ENCODE measurements at regions not wholly inside any gene's neighbourhood (a gene's known extent, or its start where the extent isn't known, plus 50 kb on each side); places are given as distances from the start of the nearest gene placed in this dataset.

GRCh38 chr6:157763904-157764177 lies 59.2 kb upstream of the SNX9 start:
- H3K36me3 ChIP-seq = no peaks in the 10 kb centered on the region
- TF ChIP-seq CTCF (IDR thresholded peaks at IDR 0.05) (no peak), EP300 (IDR thresholded peaks at IDR 0.05) (no peak), POLR2A (IDR thresholded peaks at IDR 0.05) (no peak)
- H3K4me1 ChIP-seq = peaks cover 0 to 54% (median 37%) of the 10 kb centered on the region in 4 donors
- DNase-seq (ENCODE audit: low spot score in 2 of 2) = no peak
- WGBS, 2 donors = 70 to 77% methylated on average over 3 of the region's 3 CpGs
- no peaks in the 10 kb centered on the region for H3K9me3 ChIP-seq
- H3K27me3 ChIP-seq = no peaks in the 10 kb centered on the region
- peak overlapping the region in 3 of 4 donors; percentile 34 to 79 (median 67) for H3K27ac ChIP-seq
- H3K4me3 ChIP-seq = no peak overlapping the region

DNA sequence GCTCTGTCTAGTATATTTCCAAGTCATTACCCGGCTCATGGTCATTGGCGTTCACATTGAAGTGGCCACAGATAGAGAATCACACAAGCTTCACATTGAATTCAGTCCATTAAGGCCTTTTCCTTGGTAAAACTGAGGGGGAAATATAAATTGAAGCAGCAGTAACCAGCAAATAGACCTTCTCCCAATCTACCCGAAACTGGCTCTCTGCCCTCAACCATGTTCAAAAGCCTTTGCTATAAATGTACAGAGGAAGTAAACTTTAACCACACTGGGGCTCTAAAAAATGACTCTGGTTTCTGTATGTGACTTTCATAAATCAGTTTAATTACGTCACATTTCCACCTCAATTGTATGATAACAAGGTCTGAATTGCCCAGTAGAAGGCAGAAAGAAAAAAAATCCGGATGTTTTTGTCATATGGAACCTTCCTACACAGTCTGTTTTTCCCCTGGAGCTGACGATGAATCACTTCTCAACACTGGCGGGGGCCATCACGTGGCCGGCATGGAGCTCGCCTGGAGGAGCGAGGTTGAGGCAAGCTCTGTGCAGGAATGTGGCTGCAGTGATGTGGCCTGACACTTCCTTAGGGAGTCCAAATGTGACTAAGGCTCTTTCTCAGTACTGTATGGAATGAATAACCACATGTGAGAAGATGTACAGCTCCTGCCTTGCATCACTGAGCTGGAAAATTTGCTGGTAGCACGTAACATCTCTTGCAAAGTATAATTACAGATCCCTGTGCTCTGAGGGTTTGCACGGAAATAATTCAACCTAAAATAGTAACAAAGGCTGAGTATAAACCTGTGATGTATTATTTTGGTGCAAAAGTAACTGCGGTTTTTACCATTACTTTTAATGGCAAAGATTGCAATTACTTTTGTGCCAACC lies 58.6 kb upstream of the SNX9 start:
- H3K36me3 ChIP-seq = no peaks in the 10 kb centered on the region
- H3K27me3 ChIP-seq = no peaks in the 10 kb centered on the region
- 38% methylated on average over 14 of the region's 14 CpGs for WGBS, 2 donors
- peak overlapping the region in 1 of 4 donors; percentile 13 for H3K4me3 ChIP-seq
- peaks cover 0 to 56% (median 37%) of the 10 kb centered on the region in 4 donors for H3K4me1 ChIP-seq
- TF ChIP-seq EP300 (IDR thresholded peaks at IDR 0.05) (peak; percentile 78 to 88), POLR2A (IDR thresholded peaks at IDR 0.05) (no peak)
- H3K27ac ChIP-seq = peak overlapping the region in 3 of 4 donors; percentile 34 to 79 (median 67)
- H3K9me3 ChIP-seq = no peaks in the 10 kb centered on the region
- DNase-seq (ENCODE audit: low spot score in 2 of 2) = peak; percentile 48 to 66

- Histone ChIP-seq H3K4me1 (peaks cover 0 to 47% (median 26%) of the 10 kb centered on the region in 4 donors), H3K9me3 (no peaks in the 10 kb centered on the region), H3K4me3 (no peak overlapping the region), H3K36me3 (no peaks in the 10 kb centered on the region), H3K27ac (peak overlapping the region in 3 of 4 donors; percentile 38 to 79 (median 68)), H3K27me3 (no peaks in the 10 kb centered on the region)
- WGBS, 2 donors = 88 to 89% methylated on average over 11 of the region's 11 CpGs
- DNase-seq (ENCODE audit: low spot score in 2 of 2) = no peak
- no peak for TF ChIP-seq EP300 (IDR thresholded peaks at IDR 0.05)
- no peak for TF ChIP-seq CTCF (IDR thresholded peaks at IDR 0.05)
- no peak for TF ChIP-seq POLR2A (IDR thresholded peaks at IDR 0.05)
These were observed 55.9 kb upstream of the SNX9 start for GRCh38 chr6:157766901-157767774.

GRCh38 chr6:157767775-157768156 lies 55.3 kb upstream of the SNX9 start:
- H3K9me3 ChIP-seq = no peaks in the 10 kb centered on the region
- H3K27ac ChIP-seq = peak overlapping the region in 3 of 4 donors; percentile 38 to 79 (median 68)
- H3K4me3 ChIP-seq = no peak overlapping the region
- H3K27me3 ChIP-seq = no peaks in the 10 kb centered on the region
- H3K4me1 ChIP-seq = peaks cover 0 to 48% (median 21%) of the 10 kb centered on the region in 4 donors
- no peaks in the 10 kb centered on the region for H3K36me3 ChIP-seq
- no peak for DNase-seq (ENCODE audit: low spot score in 2 of 2)
- 91 to 94% methylated on average over 3 of the region's 3 CpGs for WGBS, 2 donors
- TF ChIP-seq EP300 (IDR thresholded peaks at IDR 0.05) (no peak), CTCF (IDR thresholded peaks at IDR 0.05) (no peak), POLR2A (IDR thresholded peaks at IDR 0.05) (no peak)

DNA sequence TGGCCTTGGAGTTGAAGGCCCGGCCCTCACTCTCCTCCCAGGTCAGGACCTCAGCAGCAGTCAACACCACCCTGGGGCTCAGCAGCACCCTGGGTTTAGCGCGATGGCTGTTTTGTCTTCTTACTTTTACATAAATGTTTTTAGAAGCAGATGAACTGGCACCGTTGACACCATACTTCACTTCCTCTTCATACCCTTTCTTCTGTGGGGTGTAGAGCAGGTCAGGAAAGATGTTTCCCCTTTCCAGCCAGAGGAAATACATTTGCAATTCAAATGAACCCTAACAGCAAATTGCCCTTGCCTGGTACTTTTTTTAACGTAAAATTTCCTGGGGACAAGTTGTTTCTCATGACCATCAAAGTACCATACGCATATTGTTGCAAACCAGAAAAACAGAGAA lies 54.7 kb upstream of the SNX9 start:
- Histone ChIP-seq H3K4me3 (no peak overlapping the region), H3K9me3 (no peaks in the 10 kb centered on the region), H3K27me3 (no peaks in the 10 kb centered on the region), H3K27ac (peak overlapping the region in 3 of 4 donors; percentile 38 to 79 (median 68)), H3K4me1 (peaks cover 0 to 48% (median 17%) of the 10 kb centered on the region in 4 donors), H3K36me3 (no peaks in the 10 kb centered on the region)
- TF ChIP-seq CTCF (IDR thresholded peaks at IDR 0.05) = no peak
- peak in 1 of 2 donors; percentile 36 for TF ChIP-seq EP300 (IDR thresholded peaks at IDR 0.05)
- 67 to 72% methylated on average over 6 of the region's 6 CpGs for WGBS, 2 donors
- no peak for DNase-seq (ENCODE audit: low spot score in 2 of 2)

Data from tibial nerve (tissue), 4 donors.